ENCODE measurements at regions not wholly inside any gene's neighbourhood (a gene's known extent, or its start where the extent isn't known, plus 50 kb on each side); places are given as distances from the start of the nearest gene placed in this dataset.
"Not testable (repeated sequence)": the region's sequence is repeated elsewhere in the genome, so short reads cannot be mapped to it uniquely, and the experiment has no call there.

DNA sequence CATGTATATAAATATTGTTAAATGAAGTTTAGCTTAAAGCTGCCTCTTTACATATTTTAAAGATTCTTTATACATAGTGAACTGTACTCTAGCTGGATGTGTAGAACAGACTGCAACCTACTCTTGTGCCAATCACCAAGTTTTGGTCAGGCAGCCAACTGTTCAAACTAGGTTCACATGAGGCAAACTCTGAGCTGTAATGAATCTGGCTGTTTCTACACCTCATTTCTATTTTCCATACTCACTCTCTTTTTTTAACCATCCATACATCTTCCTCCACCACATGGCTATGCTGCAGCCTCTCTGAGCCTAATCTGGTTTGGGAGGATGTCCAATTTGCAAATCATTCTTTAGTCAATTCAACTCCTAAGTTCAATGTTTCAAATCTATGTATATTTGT, 974.8 kb downstream of the CNTNAP5 start:
- no peaks in the 10 kb centered on the region for H3K4me1 Mint-ChIP-seq (ENCODE audit: low read depth)
- H3K27me3 Mint-ChIP-seq (ENCODE audit: low read depth) = no peaks in the 10 kb centered on the region
- no peak for DNase-seq
- H3K9me3 Mint-ChIP-seq = peaks cover 15% of the 10 kb centered on the region
- no peak for ATAC-seq
- no peaks in the 10 kb centered on the region for H3K36me3 Mint-ChIP-seq (ENCODE audit: insufficient read depth)
- no peak overlapping the region for H3K4me3 Mint-ChIP-seq

DNA sequence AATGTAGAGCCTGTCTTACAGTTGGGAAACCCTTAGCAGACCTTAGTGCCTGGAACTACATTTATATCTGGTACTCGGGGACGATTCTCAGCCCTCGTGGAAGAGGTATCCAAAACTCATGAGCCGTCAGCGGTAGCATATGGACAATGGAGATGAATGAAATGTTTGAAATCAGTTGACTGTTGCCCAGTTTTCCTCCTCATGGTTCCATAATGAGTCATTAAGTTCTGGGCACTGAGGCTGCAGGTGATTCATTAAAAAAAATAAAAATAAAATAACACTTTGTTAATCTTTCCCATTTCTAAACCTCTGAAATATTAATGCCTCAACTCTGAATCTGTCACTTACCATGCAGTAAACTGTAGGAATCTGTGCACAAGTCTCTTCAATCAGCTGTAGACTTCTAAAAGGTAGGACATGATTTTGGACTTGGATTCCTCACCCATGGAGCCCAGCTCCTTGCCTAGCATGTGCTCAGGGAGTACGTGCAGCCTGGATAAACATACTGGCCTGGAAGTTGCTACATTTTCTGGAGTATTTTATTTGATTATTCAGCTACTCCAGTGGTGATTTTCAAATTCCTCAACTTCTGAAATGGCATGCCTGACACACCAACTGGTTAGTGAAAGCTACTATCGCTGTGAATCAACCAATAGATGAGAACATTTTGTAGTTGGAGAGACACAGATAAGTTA, 979.2 kb downstream of the CNTNAP5 start:
- no peak for ATAC-seq

DNA sequence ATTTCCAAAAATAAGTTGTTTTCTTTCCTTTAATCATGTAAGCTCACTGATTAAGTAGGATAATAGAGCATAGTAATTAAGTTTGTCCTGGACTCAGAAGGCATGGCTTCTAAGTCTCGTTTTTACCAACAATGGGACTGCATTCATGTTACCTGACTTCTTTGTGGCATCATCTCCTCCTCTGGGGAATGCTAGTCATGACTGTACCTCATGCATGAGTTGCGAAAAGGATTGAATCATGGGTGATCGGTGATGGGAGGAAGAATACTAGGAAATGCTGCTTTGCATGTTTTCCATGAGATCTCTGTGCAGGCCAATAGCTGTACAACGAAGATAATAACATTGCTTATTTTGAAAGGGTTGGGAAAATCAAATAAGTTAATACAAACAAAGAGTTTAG, 981.6 kb downstream of the CNTNAP5 start:
- ATAC-seq (no peak), DNase-seq (no peak)
- H3K36me3 Mint-ChIP-seq (ENCODE audit: insufficient read depth) = no peaks in the 10 kb centered on the region
- H3K9me3 Mint-ChIP-seq = peaks cover 13% of the 10 kb centered on the region
- no peaks in the 10 kb centered on the region for H3K4me1 Mint-ChIP-seq (ENCODE audit: low read depth)
- H3K27me3 Mint-ChIP-seq (ENCODE audit: low read depth) = no peaks in the 10 kb centered on the region
- H3K4me3 Mint-ChIP-seq = no peak overlapping the region

More for the DNA sequence above, 979.2 kb downstream of the CNTNAP5 start:
- Mint-ChIP-seq H3K36me3 (ENCODE audit: insufficient read depth) (no peaks in the 10 kb centered on the region), H3K4me1 (ENCODE audit: low read depth) (no peaks in the 10 kb centered on the region), H3K27me3 (ENCODE audit: low read depth) (no peaks in the 10 kb centered on the region), H3K9me3 (peaks cover 4% of the 10 kb centered on the region), H3K4me3 (no peak overlapping the region)
- DNase-seq = no peak

DNA sequence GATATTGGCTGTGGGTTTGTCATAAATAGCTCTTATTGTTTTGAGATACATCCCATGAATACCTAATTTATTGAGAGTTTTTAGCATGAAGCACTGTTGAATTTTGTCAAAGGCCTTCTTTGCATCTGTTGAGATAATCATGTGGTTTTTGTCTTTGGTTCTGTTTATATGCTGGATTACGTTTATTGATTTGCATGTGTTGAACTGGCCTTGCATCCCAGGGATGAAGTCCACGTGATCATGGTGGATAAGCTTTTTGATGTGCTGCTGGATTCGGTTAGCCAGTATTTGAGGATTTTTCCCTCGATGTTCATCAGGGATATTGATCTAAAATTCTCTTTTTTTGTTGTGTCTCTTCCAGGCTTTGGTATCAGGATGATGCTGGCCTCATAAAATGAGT, 1003.6 kb downstream of the CNTNAP5 start:
- not testable (repeated sequence) for ATAC-seq; H3K27me3 Mint-ChIP-seq (ENCODE audit: low read depth); H3K4me3 Mint-ChIP-seq; DNase-seq; H3K36me3 Mint-ChIP-seq (ENCODE audit: insufficient read depth); H3K4me1 Mint-ChIP-seq (ENCODE audit: low read depth)
- H3K9me3 Mint-ChIP-seq = peaks cover 28% of the 10 kb centered on the region

DNA sequence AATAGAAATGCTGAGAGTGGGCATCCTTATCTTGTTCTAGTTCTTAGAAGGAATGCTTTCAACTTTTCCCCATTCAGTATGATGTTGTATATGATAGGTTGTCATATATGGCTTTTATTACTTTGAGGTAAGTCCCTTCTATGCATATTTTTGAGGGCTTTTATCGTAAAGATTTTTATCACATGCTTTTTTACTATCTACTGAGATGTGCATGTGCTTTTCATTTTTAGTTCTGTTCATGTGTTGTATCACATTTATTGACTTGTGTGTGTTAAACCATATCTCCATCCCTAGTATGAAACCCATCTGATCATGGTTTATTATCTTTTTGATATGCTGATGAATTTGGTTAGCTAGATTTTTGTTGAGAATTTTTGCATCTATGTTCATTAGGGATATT, 1008.8 kb downstream of the CNTNAP5 start:
- no peak for ATAC-seq
- no peak overlapping the region for H3K4me3 Mint-ChIP-seq
- DNase-seq = no peak
- no peaks in the 10 kb centered on the region for H3K27me3 Mint-ChIP-seq (ENCODE audit: low read depth)
- no peaks in the 10 kb centered on the region for H3K4me1 Mint-ChIP-seq (ENCODE audit: low read depth)
- no peaks in the 10 kb centered on the region for H3K36me3 Mint-ChIP-seq (ENCODE audit: insufficient read depth)
- H3K9me3 Mint-ChIP-seq = peaks cover 23% of the 10 kb centered on the region

DNA sequence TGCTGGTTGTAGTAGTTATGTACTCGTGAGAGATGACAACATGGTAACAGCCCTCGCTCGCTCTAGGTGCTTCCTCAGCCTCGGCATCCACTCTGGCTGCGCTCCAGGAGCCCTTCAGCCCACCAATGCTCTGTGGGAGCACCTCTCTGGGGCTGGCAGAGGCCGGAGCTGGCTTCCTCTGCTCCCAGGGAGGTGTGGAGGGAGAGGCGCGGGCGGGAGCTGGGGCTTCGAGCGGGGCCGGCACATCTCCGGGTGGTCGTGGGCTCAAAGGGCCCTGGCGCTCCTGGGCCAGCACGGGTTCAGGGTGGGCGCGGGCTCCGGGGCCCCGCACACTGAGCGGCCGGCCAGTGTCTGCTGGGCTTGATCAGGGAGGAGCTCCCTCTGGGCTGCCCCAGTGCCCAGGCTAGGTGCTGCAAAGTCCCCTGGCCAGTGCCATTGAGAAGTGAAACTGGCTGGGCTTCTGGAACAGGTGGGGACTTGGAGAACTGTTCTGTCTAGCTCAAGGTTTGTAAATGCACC, 1012.1 kb downstream of the CNTNAP5 start:
- Mint-ChIP-seq H3K9me3 (peaks cover 14% of the 10 kb centered on the region), H3K4me3 (no peak overlapping the region), H3K27me3 (ENCODE audit: low read depth) (no peaks in the 10 kb centered on the region), H3K36me3 (ENCODE audit: insufficient read depth) (no peaks in the 10 kb centered on the region), H3K4me1 (ENCODE audit: low read depth) (no peaks in the 10 kb centered on the region)
- no peak for DNase-seq
- no peak for ATAC-seq

DNA sequence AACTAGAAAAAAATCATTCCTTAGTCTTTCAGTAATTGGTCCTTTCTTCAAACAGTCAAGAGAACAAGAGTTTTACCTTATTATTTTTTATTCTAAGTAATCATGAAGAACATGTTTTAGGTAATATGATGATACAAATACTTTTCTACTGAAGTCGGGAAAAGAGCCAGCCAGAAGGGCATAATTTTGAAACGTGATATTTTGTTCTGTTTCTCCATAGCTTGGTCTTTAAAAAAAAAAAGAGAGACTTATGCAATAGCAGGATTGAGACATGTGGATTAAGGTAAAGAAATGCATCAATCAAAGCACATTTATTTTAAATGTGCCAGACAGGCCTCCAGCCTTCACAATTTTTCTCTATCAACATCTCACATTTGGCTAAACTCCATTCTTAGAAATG, 1016.8 kb downstream of the CNTNAP5 start:
- H3K9me3 Mint-ChIP-seq = peaks cover 7% of the 10 kb centered on the region
- H3K27me3 Mint-ChIP-seq (ENCODE audit: low read depth) = no peaks in the 10 kb centered on the region
- H3K36me3 Mint-ChIP-seq (ENCODE audit: insufficient read depth) = no peaks in the 10 kb centered on the region
- DNase-seq = no peak
- no peak overlapping the region for H3K4me3 Mint-ChIP-seq
- no peaks in the 10 kb centered on the region for H3K4me1 Mint-ChIP-seq (ENCODE audit: low read depth)
- ATAC-seq = no peak

DNA sequence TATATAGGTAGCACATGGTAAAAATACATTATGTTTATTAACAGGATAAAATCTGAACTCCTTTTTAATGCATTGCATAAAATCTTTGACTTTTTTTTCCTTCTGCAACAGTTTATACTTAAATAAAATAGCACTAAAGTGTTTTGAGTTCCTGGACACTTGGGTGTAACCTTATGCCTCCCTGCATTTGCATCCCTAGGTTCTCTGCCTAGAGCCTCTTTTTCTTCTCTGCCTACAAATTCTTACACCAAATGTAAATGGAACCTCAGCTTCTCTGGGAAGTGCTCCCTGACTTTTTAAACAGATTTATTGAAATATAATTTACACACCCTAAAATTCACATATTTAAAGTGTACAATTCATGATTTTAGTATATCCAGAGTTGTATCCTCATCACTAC, 1017.6 kb downstream of the CNTNAP5 start:
- no peak for DNase-seq
- Mint-ChIP-seq H3K27me3 (ENCODE audit: low read depth) (no peaks in the 10 kb centered on the region), H3K9me3 (peaks cover 7% of the 10 kb centered on the region), H3K4me3 (no peak overlapping the region), H3K4me1 (ENCODE audit: low read depth) (no peaks in the 10 kb centered on the region), H3K36me3 (ENCODE audit: insufficient read depth) (no peaks in the 10 kb centered on the region)
- no peak for ATAC-seq

DNA sequence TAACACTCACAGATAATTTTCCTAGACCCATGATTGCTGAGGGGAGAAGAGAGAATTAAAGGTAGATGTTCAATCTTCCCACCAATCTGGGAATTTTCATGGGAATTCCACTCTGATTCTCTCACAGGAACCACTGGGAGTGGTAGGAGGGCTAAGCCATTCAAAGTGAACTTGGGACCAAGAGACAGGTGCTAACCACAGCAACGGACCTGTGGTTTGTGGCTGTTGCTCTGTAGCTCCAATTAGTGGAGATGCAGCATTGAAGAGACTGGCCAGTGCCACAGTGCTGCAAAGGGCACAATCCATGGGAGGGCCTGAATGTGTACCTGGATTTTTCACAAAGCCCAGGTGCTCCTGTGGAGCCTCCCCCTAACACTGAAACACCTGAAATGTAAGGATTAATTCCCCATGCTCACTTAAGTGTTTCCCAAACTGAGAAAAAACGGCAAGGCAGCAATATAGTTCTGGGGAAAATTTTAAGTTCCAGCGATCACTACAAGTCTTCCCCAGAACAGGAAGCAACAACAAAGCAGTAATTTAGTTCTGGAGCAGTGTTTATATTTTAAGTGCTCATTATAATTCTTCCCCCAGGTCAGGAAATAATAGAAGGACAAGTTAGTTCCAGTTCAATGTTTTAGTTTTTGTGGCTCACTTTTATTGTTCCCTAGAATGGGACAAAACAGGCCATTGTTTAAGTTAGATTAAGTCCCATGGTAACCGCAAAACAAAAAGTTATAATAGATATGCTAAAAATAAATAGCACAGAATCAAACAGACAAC, 1045.8 kb downstream of the CNTNAP5 start:
- Mint-ChIP-seq H3K9me3 (peaks cover 12% of the 10 kb centered on the region), H3K4me3 (no peak overlapping the region), H3K27me3 (ENCODE audit: low read depth) (no peaks in the 10 kb centered on the region), H3K36me3 (ENCODE audit: insufficient read depth) (no peaks in the 10 kb centered on the region), H3K4me1 (ENCODE audit: low read depth) (no peaks in the 10 kb centered on the region)
- DNase-seq (no peak), ATAC-seq (no peak)

DNA sequence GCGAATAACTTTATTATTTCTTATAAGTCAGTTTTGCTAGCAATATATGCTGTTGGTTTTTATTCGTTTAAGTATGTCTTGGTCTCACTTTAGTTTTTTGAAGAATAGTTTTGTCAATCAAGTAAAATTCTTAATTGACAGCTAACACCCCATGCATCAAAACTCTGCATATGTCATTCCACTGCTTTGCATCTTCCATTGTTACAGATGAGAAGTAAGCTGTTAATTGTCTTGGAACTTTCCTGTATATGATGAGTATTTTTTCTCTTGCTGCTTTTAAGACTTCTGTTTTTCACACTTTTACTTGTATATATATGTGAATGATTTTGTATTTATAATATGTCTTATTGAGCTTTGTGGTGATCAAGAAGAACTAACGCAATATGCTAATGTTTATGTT, 1048.4 kb downstream of the CNTNAP5 start:
- DNase-seq = no peak
- no peak for ATAC-seq
- H3K4me1 Mint-ChIP-seq (ENCODE audit: low read depth) = no peaks in the 10 kb centered on the region
- peaks cover 12% of the 10 kb centered on the region for H3K9me3 Mint-ChIP-seq
- no peaks in the 10 kb centered on the region for H3K36me3 Mint-ChIP-seq (ENCODE audit: insufficient read depth)
- H3K4me3 Mint-ChIP-seq = no peak overlapping the region
- no peaks in the 10 kb centered on the region for H3K27me3 Mint-ChIP-seq (ENCODE audit: low read depth)

DNA sequence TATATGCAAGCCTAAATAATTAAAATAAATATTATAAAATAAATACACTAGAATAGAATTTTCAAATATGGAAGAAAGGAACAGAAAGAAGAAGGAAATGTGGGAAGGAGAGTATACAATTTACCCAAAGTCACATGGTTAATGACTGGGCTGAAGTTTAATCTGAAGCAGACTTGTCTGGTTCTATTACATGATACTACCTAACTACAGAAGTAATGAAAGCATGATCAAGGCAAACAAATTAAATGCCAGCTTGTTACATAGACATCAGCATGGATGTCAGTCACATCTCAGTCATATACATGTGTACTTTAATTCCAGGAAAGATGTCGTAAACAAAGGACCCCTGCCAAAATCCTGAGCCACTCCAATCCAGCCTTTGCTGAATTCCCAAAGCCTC, 1060.8 kb downstream of the CNTNAP5 start:
- no peak for DNase-seq
- H3K27me3 Mint-ChIP-seq (ENCODE audit: low read depth) = no peaks in the 10 kb centered on the region
- no peaks in the 10 kb centered on the region for H3K4me1 Mint-ChIP-seq (ENCODE audit: low read depth)
- H3K36me3 Mint-ChIP-seq (ENCODE audit: insufficient read depth) = no peaks in the 10 kb centered on the region
- H3K9me3 Mint-ChIP-seq = peaks cover 15% of the 10 kb centered on the region
- H3K4me3 Mint-ChIP-seq = no peak overlapping the region
- no peak for ATAC-seq

DNA sequence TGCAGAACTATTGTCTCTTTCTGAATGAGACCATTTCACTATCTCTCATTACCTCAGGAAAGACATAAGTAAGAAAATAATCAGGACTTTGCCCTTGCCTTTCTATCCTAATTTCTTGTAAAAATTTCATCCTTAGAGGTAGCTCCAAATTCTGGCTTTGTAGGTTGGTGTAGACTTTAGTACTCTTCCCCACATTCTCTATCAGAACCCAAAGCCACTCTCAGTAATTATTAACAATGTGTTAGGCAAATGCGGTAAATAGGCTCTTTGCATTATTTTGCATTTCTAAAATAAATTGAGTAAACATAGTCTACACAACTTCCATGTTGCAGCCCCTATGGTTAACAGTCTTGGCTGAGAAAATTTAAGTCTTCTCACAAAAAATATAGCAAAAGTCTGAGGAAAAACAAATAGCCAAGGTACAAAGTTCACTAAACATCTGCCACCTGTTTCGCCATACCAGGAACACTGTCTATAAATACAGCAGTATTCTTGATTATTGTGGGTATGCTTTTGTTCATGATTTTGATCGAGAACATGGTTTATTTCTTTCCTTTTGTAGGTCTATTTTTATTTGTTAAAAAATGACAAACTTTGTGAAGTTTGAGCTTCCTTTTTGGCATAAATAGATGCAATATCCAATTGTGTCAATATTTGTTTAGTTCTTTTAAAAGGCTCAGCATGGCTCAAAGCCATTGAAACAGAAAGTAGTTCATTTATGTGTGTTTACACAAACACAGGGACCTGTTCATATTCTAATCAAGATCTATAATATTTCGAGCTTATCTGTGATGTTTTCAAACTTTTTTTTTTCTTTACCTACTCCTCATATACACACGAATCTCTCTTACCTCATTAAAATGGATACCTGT, 1061.5 kb downstream of the CNTNAP5 start:
- Mint-ChIP-seq H3K4me1 (ENCODE audit: low read depth) (no peaks in the 10 kb centered on the region), H3K36me3 (ENCODE audit: insufficient read depth) (no peaks in the 10 kb centered on the region), H3K27me3 (ENCODE audit: low read depth) (no peaks in the 10 kb centered on the region), H3K4me3 (no peak overlapping the region), H3K9me3 (peaks cover 19% of the 10 kb centered on the region)
- no peak for DNase-seq
- no peak for ATAC-seq

DNA sequence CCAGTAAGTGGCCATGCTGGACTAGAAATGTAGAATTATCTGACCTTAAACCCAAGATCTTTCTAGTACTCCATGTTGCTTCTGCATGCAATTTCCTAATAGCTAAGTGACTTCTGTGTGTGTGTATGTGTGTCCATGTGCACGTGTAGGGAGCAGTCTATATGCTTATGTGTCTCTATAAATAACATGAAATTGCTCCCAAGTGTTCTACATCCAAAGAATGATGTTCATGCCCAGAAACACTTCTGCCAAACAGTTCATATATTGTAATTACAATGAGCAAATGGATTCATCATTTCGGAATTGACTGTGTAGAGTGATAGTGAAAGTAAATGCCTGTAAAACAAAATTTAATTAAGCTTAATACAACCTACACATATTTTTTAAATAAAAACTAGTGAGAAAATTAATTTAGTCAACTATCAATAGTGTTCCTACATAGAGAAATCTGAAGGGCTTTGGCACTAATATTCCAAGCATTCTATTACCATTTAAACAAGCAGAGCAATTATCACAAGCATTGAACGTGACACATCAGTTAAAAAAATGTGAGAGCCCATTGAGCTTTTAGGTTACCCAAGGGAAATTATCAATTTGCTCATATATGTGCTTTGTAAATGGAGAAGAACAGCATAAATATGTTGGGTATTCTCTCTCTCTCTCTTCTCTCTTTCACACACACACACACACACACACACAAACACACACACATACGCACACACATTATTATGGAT, 1067.4 kb downstream of the CNTNAP5 start:
- no peaks in the 10 kb centered on the region for H3K36me3 Mint-ChIP-seq (ENCODE audit: insufficient read depth)
- H3K4me1 Mint-ChIP-seq (ENCODE audit: low read depth) = no peaks in the 10 kb centered on the region
- H3K4me3 Mint-ChIP-seq = no peak overlapping the region
- ATAC-seq (no peak), DNase-seq (no peak)
- H3K9me3 Mint-ChIP-seq = peaks cover 21% of the 10 kb centered on the region
- no peaks in the 10 kb centered on the region for H3K27me3 Mint-ChIP-seq (ENCODE audit: low read depth)

DNA sequence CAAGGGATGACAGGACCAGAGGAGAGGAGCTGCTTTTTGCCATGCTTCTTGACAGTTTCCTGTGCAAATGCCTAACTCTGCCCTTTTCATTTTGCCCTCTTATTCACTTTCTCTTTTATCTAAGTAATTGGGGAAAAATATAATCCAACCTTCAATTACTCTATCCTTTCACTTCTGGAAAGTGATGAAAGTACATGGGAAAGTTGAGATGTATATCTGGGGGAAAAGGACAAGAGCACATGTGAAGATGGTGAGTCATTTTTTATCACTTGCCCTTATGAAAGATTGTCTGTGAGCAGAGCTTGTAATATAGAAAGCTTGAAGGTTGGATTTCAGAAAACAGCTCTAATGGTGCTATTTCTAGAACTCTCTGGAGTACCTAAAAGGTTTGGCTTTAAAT, 1070.7 kb downstream of the CNTNAP5 start:
- Mint-ChIP-seq H3K4me1 (ENCODE audit: low read depth) (no peaks in the 10 kb centered on the region), H3K36me3 (ENCODE audit: insufficient read depth) (no peaks in the 10 kb centered on the region), H3K4me3 (no peak overlapping the region), H3K27me3 (ENCODE audit: low read depth) (no peaks in the 10 kb centered on the region), H3K9me3 (peaks cover 11% of the 10 kb centered on the region)
- DNase-seq (no peak), ATAC-seq (no peak)

All from activated T-cell treated with anti-CD3 and anti-CD28 coated beads, Interleukin-2, amount 50 U/mL, for 4 hours (primary cell).